Ascending aorta (tissue), 2 donors: ENCODE measurements at regions not wholly inside any gene's neighbourhood (a gene's known extent, or its start where the extent isn't known, plus 50 kb on each side); places are given as distances from the start of the nearest gene placed in this dataset.

Source experiments
- DNase-seq, 2 donors: peaks; one replicate each; pipeline ENCODE4 v3.0.0-alpha.2; 2019; ENCODE audit warnings: low spot score in 2 of 2
- H3K27ac ChIP-seq, 2 donors: fragments of 200-600 bp; sonication (generic); one replicate each; pipeline ENCODE4 v1.5.1; 2016 to 2017; ENCODE audit warnings: mild to moderate bottlenecking in 1 of 2
- H3K27me3 ChIP-seq: fragments of 200-600 bp; sonication (generic); one replicate; pipeline ENCODE4 v1.5.1; 2017
- H3K36me3 ChIP-seq, 2 donors: fragments of 200-600 bp; sonication (generic); one replicate each; pipeline ENCODE4 v1.5.1; 2016
- H3K4me1 ChIP-seq, 2 donors: fragments of 200-600 bp; sonication (generic); one replicate each; pipeline ENCODE4 v1.5.1; 2016 to 2017; ENCODE audit warnings: mild to moderate bottlenecking in 1 of 2
- H3K4me3 ChIP-seq, 2 donors: fragments of 200-600 bp; sonication (generic); one replicate each; pipeline ENCODE4 v1.5.1; 2016 to 2017; ENCODE audit warnings: mild to moderate bottlenecking in 1 of 2
- H3K9me3 ChIP-seq, 2 donors: fragments of 200-600 bp; sonication (generic); one replicate each; pipeline ENCODE4 v1.5.1; 2016
- intact Hi-C: fragments of 100-400 bp; cut with DNase I; formaldehyde crosslinking; loops from one replicate; pipeline ENCODE4 v1.15.1; 2023
- TF ChIP-seq, protein P1 (sequence below), 3 experiments: fragments of 200-600 bp in 2 of 3; fragments of 450-650 bp in 1 of 3; sonication (generic) in 2 of 3; IDR thresholded peaks; one replicate each; pipeline ENCODE4 v1.5.1; 2016 to 2019; ENCODE audit warnings: antibody characterized with exemption in 3 of 3, mild to moderate bottlenecking in 1 of 3, moderate library complexity in 1 of 3

DNA sequence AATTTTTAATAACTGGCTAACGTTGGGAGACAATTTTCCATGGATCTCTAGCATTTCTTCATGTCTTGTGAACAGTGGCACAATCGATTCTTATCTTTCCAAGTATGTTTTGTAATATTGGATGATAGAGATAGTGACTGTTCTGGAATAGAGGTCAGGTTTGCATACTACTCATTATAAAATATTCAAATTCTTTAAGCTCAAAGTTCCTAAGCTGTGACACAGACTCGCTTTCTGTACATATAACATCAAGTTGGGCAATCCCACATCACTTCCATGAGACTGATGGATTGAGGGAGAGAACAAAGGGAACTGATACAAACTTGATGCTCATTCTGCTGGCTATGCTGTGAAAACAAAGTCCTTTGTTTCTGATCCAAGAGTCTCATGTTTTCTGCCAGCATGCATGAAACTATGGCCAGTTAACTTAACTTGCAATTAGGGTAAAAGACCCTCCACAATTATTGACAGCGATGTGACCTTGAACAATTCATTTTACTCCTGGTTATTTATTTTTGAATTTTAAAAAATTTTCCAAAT is 392.4 kb downstream of the TTLL7 start:
- intact Hi-C loops, result no loop called here

DNA sequence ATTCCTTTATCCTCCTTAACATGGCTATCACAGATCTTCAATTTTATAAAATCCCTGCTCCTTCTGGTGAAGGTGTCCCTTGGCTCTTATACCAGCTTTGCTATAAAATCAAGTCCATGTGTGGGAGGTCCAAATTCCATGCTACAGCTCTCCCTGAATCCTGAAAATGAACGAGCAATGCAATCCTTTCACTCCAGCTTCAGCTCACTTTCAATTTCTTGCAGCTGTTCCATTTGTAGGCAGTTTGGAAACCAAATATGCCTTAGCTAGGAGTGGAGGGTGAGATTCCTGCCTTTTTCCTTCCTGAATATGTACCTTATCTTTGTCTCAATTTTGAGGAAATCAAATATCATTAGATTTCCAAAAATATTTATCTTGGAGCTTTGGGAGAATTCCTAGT is 402.6 kb downstream of the TTLL7 start:
- TF ChIP-seq, protein P1, sequence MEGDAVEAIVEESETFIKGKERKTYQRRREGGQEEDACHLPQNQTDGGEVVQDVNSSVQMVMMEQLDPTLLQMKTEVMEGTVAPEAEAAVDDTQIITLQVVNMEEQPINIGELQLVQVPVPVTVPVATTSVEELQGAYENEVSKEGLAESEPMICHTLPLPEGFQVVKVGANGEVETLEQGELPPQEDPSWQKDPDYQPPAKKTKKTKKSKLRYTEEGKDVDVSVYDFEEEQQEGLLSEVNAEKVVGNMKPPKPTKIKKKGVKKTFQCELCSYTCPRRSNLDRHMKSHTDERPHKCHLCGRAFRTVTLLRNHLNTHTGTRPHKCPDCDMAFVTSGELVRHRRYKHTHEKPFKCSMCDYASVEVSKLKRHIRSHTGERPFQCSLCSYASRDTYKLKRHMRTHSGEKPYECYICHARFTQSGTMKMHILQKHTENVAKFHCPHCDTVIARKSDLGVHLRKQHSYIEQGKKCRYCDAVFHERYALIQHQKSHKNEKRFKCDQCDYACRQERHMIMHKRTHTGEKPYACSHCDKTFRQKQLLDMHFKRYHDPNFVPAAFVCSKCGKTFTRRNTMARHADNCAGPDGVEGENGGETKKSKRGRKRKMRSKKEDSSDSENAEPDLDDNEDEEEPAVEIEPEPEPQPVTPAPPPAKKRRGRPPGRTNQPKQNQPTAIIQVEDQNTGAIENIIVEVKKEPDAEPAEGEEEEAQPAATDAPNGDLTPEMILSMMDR (IDR thresholded peaks at IDR 0.05), result no peak
- H3K27ac ChIP-seq, result no peak overlapping the region
- peaks cover 0 to 3% of the 10 kb centered on the region in 2 donors for H3K4me1 ChIP-seq
- DNase-seq, result no peak
- no peaks in the 10 kb centered on the region for H3K9me3 ChIP-seq
- intact Hi-C loops, result no loop called here
- H3K36me3 ChIP-seq, result no peaks in the 10 kb centered on the region
- H3K27me3 ChIP-seq, result no peaks in the 10 kb centered on the region
- peak overlapping the region in 1 of 2 donors; percentile 27 for H3K4me3 ChIP-seq

More for the DNA sequence above, 392.4 kb downstream of the TTLL7 start:
- no peaks in the 10 kb centered on the region for H3K9me3 ChIP-seq
- no peak overlapping the region for H3K4me3 ChIP-seq
- H3K36me3 ChIP-seq, result no peaks in the 10 kb centered on the region
- DNase-seq, result no peak
- H3K27ac ChIP-seq, result no peak overlapping the region
- H3K4me1 ChIP-seq, result no peaks in the 10 kb centered on the region
- no peaks in the 10 kb centered on the region for H3K27me3 ChIP-seq
- TF ChIP-seq, protein P1 (IDR thresholded peaks at IDR 0.05), result no peak

DNA sequence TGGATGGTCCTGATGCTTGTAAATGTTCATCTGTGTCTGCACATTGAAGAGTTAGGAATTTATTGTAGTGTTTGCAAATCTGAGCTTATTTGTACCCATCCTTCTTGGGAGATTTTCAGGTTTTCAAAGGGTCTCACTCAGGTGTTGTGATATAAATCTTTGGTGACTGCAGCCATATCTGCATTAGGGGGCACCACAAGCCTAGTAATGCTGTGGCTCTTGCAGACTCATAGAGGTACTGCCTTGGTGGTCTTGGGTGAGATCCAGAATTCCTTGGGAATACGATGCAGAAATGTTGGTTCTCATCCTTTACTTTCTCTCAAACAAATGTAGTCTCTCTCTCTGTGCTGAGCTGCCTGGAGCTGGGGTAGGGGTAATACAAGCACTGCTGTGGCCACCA is 405.9 kb downstream of the TTLL7 start:
- intact Hi-C loops, result no loop called here
- peaks cover 0 to 3% of the 10 kb centered on the region in 2 donors for H3K4me1 ChIP-seq
- no peaks in the 10 kb centered on the region for H3K9me3 ChIP-seq
- H3K36me3 ChIP-seq, result no peaks in the 10 kb centered on the region
- TF ChIP-seq, protein P1 (IDR thresholded peaks at IDR 0.05), result no peak
- no peak overlapping the region for H3K4me3 ChIP-seq
- no peak overlapping the region for H3K27ac ChIP-seq
- H3K27me3 ChIP-seq, result no peaks in the 10 kb centered on the region
- no peak for DNase-seq

DNA sequence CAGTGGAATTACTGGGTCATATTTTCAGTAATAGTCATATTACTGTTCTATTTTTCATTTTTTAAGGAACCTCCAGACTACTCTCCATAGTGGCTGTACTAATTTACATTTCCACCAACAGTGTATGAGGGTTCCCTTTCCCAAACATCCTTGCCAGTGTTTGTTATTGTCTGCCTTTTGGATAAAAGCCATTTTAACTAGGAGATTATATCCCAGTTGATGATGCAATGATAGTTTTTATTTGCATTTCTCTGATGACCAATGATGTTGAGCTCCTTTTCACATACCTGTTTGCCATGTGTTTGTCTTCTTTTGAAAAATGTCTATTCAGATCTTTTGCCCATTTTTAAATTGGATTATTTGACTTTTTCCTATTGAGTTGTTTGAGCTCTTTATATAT is 410.8 kb downstream of the TTLL7 start:
- no peak for DNase-seq
- TF ChIP-seq, protein P1 (IDR thresholded peaks at IDR 0.05), result no peak
- H3K4me3 ChIP-seq, result no peak overlapping the region
- H3K4me1 ChIP-seq, result no peaks in the 10 kb centered on the region
- H3K27me3 ChIP-seq, result no peaks in the 10 kb centered on the region
- H3K27ac ChIP-seq, result no peak overlapping the region
- H3K9me3 ChIP-seq, result no peaks in the 10 kb centered on the region
- H3K36me3 ChIP-seq, result no peaks in the 10 kb centered on the region
- intact Hi-C loops, result no loop called here

DNA sequence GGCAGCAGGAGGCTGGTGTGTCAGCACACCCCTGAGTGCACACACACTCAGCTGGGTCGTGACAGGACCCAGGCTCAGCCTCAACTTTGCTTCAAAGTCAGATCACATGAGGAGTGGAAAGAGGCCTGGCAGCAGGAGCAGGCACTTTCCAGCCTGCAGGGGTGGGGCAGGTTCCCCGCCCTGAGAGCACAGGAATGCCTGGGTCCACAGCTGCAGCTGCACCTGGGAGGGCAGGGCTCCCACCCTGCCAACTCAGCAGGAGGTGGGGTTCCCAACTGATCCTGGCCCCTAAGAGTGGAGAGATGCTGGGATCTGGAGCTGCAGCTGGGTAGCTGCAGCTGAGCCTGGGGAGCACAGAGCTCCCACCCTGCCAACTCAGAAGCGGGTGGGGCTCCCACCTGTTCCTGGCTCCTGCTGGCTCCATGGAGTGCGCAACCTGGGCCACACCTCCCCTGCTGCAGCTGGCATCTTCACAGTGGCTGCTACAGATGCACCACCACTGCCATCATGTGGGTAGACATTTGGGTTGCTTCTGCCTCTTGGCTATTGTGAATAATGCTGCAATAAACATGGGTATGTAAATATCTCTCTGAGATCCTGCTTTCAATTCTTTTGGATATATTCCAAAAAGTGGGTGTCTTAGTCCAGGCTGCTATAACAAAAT is 415.4 kb downstream of the TTLL7 start:
- intact Hi-C loops, result no loop called here
- no peaks in the 10 kb centered on the region for H3K36me3 ChIP-seq
- no peaks in the 10 kb centered on the region for H3K9me3 ChIP-seq
- H3K27me3 ChIP-seq, result no peaks in the 10 kb centered on the region
- no peak for DNase-seq
- H3K4me1 ChIP-seq, result no peaks in the 10 kb centered on the region
- TF ChIP-seq, protein P1 (IDR thresholded peaks at IDR 0.05), result peak in 1 of 3 experiments; percentile 19
- H3K27ac ChIP-seq, result no peak overlapping the region
- no peak overlapping the region for H3K4me3 ChIP-seq
